ENCODE measurements at regions not wholly inside any gene's neighbourhood (a gene's known extent, or its start where the extent isn't known, plus 50 kb on each side); places are given as distances from the start of the nearest gene placed in this dataset.

GRCh38 chr16:85182286-85182685, 70.0 kb upstream of the CIBAR2 start:
- Histone ChIP-seq H3K9me3 (ENCODE audit: low read depth) (no peaks in the 10 kb centered on the region), H3K4me1 (ENCODE audit: insufficient read depth) (peaks cover 12% of the 10 kb centered on the region), H3K27ac (no peak overlapping the region), H3K4me2 (ENCODE audit: unreplicated experiment) (no peak overlapping the region), H3K9ac (no peak overlapping the region), H4K20me1 (ENCODE audit: insufficient read depth) (no peaks in the 10 kb centered on the region), H3K27me3 (replicated peaks; ENCODE audit: insufficient read depth) (no peaks in the 10 kb centered on the region), H3K9me2 (ENCODE audit: insufficient read depth) (no peaks in the 10 kb centered on the region), H3K36me3 (ENCODE audit: low read depth) (peaks cover 19% of the 10 kb centered on the region), H3K4me3 (no peak overlapping the region), H3F3A (ENCODE audit: insufficient read depth) (no peaks in the 10 kb centered on the region), H3K79me2 (ENCODE audit: insufficient read depth) (peaks cover 99% of the 10 kb centered on the region), H2AFZ (no peak overlapping the region)
- in situ Hi-C loops (cut with MboI): no loop called here
- no peak for DNase-seq
- WGBS, 2 experiments (ENCODE audit: low coverage in 1 of 2, low lambda C conversion rate in 2 of 2, missing lambda C conversion rate in 2 of 2): 88 to 93% methylated on average over 11 of the region's 11 CpGs
- TF ChIP-seq EZH2 (IDR thresholded peaks at IDR 0.05; ENCODE audit: insufficient read depth, poor library complexity, severe bottlenecking): no peak
- no peak for TF ChIP-seq EZH2phosphoT487 (IDR thresholded peaks at IDR 0.05; ENCODE audit: insufficient read depth, low read depth)

GRCh38 chr16:85182774-85183173, 70.5 kb upstream of the CIBAR2 start:
- H3K4me3 ChIP-seq: no peak overlapping the region
- 87 to 95% methylated on average over 13 of the region's 13 CpGs for WGBS, 2 experiments (ENCODE audit: low coverage in 1 of 2, low lambda C conversion rate in 2 of 2, missing lambda C conversion rate in 2 of 2)
- peaks cover 15% of the 10 kb centered on the region for H3K4me1 ChIP-seq (ENCODE audit: insufficient read depth)
- H4K20me1 ChIP-seq (ENCODE audit: insufficient read depth): no peaks in the 10 kb centered on the region; the same call in 1 of the 2 replicates
- no peaks in the 10 kb centered on the region for H3K9me2 ChIP-seq (ENCODE audit: insufficient read depth)
- no peak overlapping the region for H2AFZ ChIP-seq
- H3K79me2 ChIP-seq (ENCODE audit: insufficient read depth): peaks cover 99% of the 10 kb centered on the region
- H3K4me2 ChIP-seq (ENCODE audit: unreplicated experiment): no peak overlapping the region
- no peak for DNase-seq
- H3K9ac ChIP-seq: no peak overlapping the region
- peaks cover 19% of the 10 kb centered on the region for H3K36me3 ChIP-seq (ENCODE audit: low read depth)
- H3K27me3 ChIP-seq (replicated peaks; ENCODE audit: insufficient read depth): no peaks in the 10 kb centered on the region
- no peak overlapping the region for H3K27ac ChIP-seq
- no peaks in the 10 kb centered on the region for H3K9me3 ChIP-seq (ENCODE audit: low read depth)
- TF ChIP-seq EZH2phosphoT487 (IDR thresholded peaks at IDR 0.05; ENCODE audit: insufficient read depth, low read depth) (no peak), EZH2 (IDR thresholded peaks at IDR 0.05; ENCODE audit: insufficient read depth, poor library complexity, severe bottlenecking) (no peak)
- in situ Hi-C loops (cut with MboI): no loop called here
- H3F3A ChIP-seq (ENCODE audit: insufficient read depth): no peaks in the 10 kb centered on the region

- H3K9me3 ChIP-seq (ENCODE audit: low read depth): no peaks in the 10 kb centered on the region
- no peak for DNase-seq
- TF ChIP-seq EZH2 (IDR thresholded peaks at IDR 0.05; ENCODE audit: insufficient read depth, poor library complexity, severe bottlenecking): no peak
- no peak for TF ChIP-seq EZH2phosphoT487 (IDR thresholded peaks at IDR 0.05; ENCODE audit: insufficient read depth, low read depth)
- H2AFZ ChIP-seq: no peak overlapping the region
- no peaks in the 10 kb centered on the region for H3K27me3 ChIP-seq (replicated peaks; ENCODE audit: insufficient read depth)
- no peak overlapping the region for H3K9ac ChIP-seq
- no peak overlapping the region for H3K27ac ChIP-seq
- H3K79me2 ChIP-seq (ENCODE audit: insufficient read depth): peaks cover 99% of the 10 kb centered on the region
- H3K4me1 ChIP-seq (ENCODE audit: insufficient read depth): peaks cover 15% of the 10 kb centered on the region
- in situ Hi-C loops (cut with MboI): no loop called here
- no peaks in the 10 kb centered on the region; the same call in 1 of the 2 replicates for H4K20me1 ChIP-seq (ENCODE audit: insufficient read depth)
- H3K36me3 ChIP-seq (ENCODE audit: low read depth): peaks cover 19% of the 10 kb centered on the region
- no peaks in the 10 kb centered on the region for H3K9me2 ChIP-seq (ENCODE audit: insufficient read depth)
- H3K4me2 ChIP-seq (ENCODE audit: unreplicated experiment): no peak overlapping the region
- no peak overlapping the region for H3K4me3 ChIP-seq
- 96 to 99% methylated on average over 5 of the region's 5 CpGs for WGBS, 2 experiments (ENCODE audit: low coverage in 1 of 2, low lambda C conversion rate in 2 of 2, missing lambda C conversion rate in 2 of 2)
- no peaks in the 10 kb centered on the region for H3F3A ChIP-seq (ENCODE audit: insufficient read depth)
Measured at GRCh38 chr16:85183564-85183963, 71.3 kb upstream of the CIBAR2 start.

GRCh38 chr16:85184404-85184803, 72.1 kb upstream of the CIBAR2 start:
- Histone ChIP-seq H3K9ac (no peak overlapping the region), H3K79me2 (ENCODE audit: insufficient read depth) (peaks cover 100% of the 10 kb centered on the region), H2AFZ (no peak overlapping the region), H3K27me3 (replicated peaks; ENCODE audit: insufficient read depth) (no peaks in the 10 kb centered on the region), H3K27ac (no peak overlapping the region), H3K4me3 (no peak overlapping the region), H3K36me3 (ENCODE audit: low read depth) (peaks cover 19% of the 10 kb centered on the region), H3K4me1 (ENCODE audit: insufficient read depth) (peaks cover 12% of the 10 kb centered on the region), H3F3A (ENCODE audit: insufficient read depth) (peaks cover 4% of the 10 kb centered on the region; the same call in 1 of the 2 replicates), H3K9me2 (ENCODE audit: insufficient read depth) (no peaks in the 10 kb centered on the region), H4K20me1 (ENCODE audit: insufficient read depth) (no peaks in the 10 kb centered on the region; the same call in 1 of the 2 replicates), H3K9me3 (ENCODE audit: low read depth) (no peaks in the 10 kb centered on the region), H3K4me2 (ENCODE audit: unreplicated experiment) (no peak overlapping the region)
- no peak for DNase-seq
- in situ Hi-C loops (cut with MboI): no loop called here
- TF ChIP-seq EZH2 (IDR thresholded peaks at IDR 0.05; ENCODE audit: insufficient read depth, poor library complexity, severe bottlenecking): no peak
- no peak for TF ChIP-seq EZH2phosphoT487 (IDR thresholded peaks at IDR 0.05; ENCODE audit: insufficient read depth, low read depth)
